Left renal pelvis (tissue), 4 donors: ENCODE measurements at regions not wholly inside any gene's neighbourhood (a gene's known extent, or its start where the extent isn't known, plus 50 kb on each side); places are given as distances from the start of the nearest gene placed in this dataset.
"Not testable (repeated sequence)": the region's sequence is repeated elsewhere in the genome, so short reads cannot be mapped to it uniquely, and the experiment has no call there.

ENCODE experiments used
- DNase-seq, 4 donors: peaks; one replicate each; pipeline ENCODE4 v3.0.0-alpha.2; 2013; ENCODE audit warnings: low read depth in 4 of 4, low spot score in 3 of 4

DNA sequence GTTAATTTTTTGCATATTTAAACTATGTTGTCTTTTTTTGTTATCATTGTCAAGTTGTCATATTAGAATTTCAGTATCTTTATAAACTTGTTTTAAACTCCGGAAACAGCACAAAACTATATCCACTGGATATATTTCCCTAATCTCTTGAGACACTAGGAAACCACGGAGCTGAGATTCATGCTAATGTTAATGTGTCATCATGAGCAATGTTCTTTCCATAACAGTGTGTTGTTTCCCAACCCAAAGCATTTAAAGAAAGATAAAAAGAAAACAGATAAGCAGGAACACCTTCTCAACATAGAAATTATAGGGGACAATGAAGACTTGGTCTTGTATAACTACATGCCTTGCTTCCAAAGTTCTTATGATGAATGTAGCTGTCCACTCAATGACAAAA, 626.2 kb upstream of the TMPRSS15 start:
- no peak for DNase-seq

DNA sequence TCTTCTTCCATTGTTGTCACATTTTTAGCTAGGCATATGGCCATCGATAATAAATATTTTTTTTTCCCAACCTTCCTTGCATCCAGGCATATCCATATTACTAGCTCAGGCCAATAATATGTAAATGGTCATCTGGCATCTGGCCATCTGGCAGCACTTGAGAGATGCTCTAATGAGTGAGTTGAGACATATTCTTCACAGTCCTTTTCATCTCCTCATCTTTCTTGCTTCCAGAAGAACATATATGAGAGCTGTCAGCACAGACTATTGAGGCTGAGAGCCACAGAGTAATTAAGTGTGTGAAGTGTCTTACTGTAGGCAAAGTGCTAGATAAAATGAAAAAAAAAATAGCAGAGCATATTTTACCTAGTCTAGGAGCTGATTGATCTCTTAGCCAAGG, 628.4 kb upstream of the TMPRSS15 start:
- DNase-seq = no peak

DNA sequence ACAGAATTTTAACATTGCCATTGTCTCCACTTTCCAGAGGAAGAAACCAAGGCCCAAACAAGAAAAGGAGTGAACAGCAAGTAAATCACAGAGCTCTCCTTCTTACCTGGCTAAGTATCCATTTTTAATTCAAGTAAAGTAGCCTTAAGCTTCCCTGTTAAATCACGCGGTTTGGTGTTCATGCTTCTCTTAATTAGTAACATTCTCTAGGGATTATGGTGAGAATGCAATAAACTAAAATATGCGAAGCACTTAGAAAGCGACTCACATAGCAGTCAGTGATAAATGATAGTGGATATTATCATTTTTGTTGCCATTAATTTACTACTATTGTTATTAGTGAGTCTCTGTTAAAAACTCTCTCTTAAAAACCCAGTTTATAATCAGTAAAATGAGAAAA, 630.5 kb upstream of the TMPRSS15 start:
- no peak for DNase-seq

DNA sequence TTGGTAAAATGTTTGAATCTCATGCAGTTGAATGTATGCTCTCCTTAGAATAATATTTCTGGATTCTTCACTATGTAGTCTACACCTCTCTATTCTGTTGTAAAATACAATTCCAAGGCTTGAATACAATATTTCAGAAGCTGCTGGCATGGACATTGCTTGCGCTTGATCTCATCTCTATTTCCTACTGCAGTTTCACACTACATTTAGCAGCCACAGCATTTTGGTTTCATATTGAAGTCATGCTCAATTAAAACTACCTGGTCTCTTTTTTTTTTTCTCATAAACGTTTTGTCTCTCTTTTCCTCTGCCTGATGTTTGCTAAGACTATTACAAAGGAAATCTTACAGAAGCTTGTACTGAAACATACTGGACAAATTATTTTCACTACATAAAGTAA, 631.0 kb upstream of the TMPRSS15 start:
- no peak for DNase-seq

DNA sequence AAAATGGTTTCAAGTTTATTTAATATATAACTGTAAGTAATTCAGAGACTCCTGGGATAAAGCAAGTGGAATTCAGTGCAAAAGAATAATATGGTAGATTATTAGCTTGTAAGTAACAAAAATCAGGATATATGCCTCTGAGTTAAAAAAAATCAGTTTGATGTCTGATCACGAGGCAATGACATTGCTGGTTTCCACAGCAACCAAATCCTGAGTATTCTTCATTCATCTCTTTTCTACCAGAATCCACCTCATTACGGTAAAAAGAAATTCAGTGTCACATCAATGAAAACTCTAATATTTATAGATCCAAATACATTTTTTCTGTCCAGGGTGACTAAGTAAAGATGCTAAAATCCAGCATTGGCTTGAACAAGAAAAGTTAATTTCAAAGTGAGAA, 642.3 kb upstream of the TMPRSS15 start:
- DNase-seq = no peak

DNA sequence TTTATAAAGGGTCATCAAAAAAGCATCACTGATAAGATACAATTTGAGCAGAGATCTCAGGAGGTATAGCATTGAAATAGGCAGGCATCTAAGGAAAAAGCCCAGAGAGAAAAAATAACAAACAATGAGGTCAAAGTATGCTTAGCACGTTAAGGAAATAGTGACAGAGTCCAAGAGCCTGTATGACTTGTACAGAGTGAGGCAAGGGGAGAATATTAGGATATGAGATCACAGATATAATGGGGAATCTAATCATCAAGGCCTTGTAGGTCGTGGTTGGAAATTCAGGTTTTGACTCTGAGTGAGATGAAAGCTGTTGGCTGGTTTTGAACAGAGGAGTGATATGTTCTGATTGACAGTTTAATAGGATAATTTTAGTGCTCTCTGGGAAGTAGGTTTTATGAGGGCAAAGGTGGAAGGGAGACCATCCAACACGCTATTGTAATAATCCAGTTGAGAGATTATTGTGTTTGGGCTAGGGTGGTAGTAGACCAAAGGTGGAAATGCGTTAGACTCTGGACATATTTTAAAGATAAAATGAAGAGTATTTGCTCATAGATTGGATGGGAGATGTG, 644.6 kb upstream of the TMPRSS15 start:
- DNase-seq = no peak

DNA sequence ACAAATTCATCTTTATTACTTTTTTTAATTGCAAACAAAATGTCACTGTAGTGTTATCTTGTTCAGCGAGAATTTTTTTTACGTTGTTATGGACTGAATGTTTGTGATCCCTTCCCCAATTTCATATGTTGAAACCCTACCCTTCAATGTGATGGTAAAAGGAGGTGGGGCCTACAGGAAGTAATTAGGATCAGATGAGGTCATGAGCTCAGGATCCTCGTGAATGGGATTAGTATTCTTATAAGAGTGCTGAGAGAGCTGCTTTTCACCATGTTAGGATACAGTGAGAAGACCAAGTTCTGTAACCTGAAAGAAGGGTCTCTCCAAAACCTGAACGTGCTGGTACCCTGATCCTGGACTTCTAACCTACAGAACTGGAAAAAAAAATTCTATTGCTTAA, 646.0 kb upstream of the TMPRSS15 start:
- DNase-seq = no peak

DNA sequence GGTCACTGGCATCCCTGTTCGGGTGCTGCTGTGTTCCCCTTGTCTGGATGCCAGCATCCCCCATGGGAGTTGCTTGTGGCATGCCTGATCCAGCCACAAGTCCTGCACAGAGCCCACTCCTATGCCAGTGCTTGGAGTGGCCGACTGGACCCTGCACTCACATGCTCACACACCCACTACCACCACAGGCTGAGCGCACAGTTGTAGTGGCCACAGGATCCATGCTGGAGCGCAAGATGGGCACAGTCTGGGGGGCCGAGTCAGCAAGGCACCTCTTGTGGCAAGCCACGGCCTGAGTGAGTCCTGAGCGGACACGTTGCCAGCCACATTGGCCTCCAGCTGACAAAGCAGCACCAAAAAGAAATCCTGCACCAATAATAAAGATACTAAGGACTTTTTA, 661.6 kb upstream of the TMPRSS15 start:
- DNase-seq = no peak

DNA sequence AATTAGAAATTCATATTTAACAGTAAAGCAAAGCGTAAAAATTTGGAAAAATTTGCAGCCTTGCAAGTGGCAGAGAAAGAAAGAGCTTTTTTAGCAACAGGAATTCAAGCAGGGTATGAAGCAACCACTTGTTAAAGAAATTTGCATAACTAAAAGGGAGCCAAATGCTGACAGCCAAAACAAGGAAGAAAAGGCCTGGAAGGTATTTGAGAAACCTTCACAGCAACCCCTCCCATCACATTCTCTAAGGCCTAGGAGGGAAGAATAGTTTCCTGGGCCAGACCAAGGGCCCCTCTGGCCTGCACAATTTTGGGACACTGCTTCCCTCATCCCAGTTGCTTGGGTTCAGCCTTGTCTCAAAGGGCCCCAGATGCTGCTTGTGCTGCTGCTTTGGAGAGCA, 672.4 kb upstream of the TMPRSS15 start:
- no peak for DNase-seq

DNA sequence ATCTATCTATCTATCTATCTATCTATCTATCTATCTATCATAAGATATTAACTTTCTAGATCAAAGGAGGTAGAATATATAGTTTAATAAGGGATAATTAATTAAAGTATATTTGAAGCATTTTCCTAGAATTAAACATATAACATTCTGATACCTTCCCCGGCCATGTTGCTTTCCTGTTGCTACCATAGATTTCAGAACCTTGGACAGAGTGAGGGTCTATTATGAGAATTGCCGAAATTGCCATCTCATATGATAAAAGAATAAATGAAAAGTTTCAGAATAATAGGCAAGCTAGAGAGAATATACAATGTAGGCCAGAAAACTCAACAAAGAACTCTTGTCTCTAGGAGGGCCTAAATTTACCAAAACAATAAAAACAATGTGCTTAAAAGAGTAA, 706.1 kb upstream of the TMPRSS15 start:
- no peak for DNase-seq

DNA sequence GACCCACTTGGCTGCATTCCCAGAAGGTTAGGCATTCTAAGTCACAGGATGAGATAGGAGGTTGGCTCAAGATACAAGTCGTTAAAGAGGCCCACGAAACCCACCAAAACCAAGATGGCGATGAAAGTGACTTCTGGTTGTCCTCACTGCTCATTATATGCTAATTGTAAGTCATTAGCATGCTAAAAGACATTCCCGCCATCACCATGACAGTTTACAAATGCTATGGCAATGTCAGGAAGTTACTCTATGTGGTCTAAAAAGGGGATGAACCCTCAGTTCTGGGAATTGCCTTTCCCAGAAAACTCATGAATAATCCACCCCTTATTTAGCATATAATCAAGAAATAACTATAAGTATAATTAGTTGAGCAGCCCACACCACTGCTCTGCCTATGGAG, 715.7 kb upstream of the TMPRSS15 start:
- DNase-seq = not testable (repeated sequence)

DNA sequence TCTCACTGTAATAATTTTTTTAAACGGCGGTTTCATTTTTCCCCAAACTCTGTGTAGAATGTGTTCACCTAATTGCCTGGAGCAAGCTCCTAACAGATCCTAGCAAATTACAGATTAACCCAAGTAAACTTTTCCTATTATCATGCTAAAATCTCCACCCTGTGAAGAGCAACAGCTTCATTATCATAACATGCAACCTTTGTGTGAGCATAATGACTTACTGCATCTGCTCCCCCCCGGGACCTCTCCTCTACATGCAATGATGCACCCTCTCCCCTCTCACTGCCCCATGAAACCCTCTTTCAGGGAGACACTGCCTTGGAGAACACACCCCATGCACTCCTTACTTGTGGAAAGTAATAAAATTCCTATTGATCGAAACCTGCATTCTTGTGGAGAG, 717.0 kb upstream of the TMPRSS15 start:
- no peak for DNase-seq

DNA sequence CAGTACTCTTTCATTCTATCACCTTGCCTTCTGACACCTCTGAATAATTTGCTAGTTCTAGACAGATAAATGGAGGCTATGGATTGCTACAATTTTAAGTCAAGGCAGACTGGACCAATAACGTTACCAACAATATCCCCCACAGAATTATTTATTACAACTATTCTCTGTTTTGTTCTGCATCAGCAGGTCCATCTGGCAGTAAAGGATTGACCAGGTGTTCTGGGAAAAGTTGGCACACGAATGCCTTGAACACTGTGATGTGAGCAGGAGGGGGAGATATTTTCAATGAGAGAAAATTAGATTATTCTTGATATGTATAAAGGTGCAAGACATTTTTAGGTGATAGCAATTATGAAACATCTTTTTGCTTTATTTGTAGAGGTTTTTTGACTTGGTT, 718.8 kb upstream of the TMPRSS15 start:
- DNase-seq = no peak

DNA sequence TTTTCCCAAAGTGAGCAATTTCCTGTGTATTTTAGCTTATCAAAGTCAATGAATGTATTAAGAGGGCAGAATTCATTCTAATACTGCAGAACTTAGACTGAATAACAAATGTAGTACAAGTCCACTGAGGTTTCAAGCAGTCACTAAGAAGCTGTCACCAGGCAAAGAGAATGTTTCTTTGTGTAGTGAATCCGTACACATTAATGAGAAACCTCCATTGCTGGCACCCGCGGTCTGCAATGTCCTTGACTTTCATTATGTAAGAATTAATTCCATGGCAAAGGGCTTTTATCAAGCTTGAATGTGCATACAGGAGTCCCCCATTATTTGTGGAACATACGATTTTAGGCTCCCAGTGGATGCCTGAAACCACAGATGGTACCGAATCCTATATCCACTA, 719.5 kb upstream of the TMPRSS15 start:
- DNase-seq = no peak

DNA sequence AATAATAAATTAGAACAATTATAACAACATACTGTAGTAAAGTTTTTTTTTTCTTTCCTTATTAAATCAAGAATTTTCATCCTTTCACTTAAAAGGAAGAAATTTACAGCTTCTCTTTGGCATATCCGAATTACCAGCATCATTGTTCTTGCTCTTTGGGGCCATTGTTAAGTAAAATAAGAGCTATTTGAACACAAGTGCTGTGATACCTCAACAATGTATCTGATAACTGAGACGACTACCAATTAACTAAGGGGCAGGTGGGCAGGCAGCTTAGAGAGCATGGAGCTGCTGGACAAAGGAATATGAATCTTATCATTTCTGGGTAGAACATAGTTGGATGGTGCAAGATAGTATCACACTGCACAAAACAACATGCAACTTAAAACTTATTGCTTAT, 719.9 kb upstream of the TMPRSS15 start:
- DNase-seq = no peak

DNA sequence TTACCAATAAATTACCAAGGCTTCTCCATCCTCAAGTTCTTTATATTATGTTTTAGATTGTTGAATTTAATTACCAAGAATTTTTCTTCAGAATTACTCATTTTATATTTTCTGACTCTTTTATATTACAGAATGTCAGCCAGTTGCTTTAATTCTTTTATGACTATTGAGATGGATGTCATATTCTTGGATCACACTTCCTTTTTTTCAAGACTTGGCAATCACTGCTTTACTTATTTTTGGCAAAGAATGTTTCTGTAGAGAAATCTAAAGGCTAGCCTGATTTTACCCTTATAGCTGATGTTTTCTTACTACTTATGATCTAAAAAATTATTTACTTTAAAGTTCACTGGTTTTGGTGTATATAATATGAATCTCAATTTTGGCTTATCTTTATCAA, 721.1 kb upstream of the TMPRSS15 start:
- DNase-seq = no peak

DNA sequence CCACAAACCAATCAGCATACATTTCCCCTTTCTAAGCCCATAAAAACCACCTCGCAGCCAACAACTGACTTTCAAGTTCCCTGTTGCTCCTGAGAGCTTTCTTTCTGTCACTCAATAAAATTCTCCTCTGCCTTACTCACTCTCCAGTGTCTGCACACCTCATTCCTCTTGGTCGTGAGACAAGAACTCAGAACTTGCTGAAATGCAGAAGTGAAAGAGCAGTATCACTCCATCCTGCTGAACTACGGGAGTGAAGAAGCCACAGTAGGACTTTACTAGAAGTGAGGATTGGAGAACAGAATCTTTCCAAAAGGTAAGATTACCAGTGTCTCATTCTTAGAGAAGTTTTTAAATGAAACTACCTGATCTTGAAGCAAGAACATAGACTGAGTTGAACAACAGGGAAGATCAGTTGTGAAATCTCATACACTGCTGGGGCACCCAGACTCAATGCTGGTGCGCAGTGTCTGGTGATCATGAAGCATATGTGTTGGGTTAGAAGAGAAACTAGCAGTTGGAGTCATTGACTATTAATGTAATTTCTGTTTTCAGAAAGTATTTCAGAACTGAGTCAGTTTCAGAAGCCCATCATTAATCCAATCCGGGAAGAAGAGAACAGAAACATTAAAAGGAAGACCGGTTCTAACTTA, 726.9 kb upstream of the TMPRSS15 start:
- no peak for DNase-seq

DNA sequence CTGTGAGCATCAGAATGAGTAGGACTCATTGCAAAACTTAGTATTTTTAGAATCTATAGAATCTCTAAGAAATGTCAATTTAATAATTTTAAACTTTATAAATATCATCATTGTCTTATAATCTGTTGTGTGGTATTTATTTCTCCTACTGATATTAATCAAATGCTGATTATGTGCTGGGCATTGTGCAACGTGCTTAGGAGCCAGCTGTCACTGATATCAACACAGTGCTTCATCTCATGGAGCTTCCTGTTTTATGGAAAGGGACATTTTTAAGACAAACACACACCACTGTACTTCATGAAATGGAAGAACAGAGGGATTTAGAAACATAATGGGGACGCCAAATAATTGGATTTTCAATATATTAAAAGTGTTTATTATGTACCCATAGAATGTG, 737.9 kb upstream of the TMPRSS15 start:
- no peak for DNase-seq

DNA sequence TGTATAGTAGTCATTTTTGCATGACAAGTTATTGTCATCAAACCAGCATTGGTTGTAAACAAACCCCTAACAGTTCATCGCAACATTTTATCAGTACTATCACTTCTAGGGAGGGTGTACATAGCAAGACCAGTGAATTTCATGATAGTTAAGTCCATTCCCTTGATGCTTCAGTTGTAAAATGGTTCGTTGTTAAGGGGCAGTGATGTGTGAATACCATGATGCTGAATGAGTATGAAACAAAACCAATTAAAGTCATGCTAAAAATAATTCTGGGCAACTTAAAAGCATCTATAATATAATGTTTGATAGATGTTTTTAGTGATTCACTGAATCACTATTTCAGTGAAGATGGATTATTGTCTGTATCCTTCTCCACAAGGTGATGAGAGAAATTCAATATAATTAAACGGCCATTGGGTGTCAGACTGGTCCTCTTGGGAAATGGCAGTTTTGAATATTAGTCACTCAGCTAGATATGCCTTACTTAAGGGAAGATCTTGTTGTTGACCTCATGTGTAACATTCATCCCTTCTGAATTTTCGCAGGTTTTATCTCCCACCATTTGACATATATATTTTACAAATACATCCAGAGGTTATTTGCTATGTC, 742.2 kb upstream of the TMPRSS15 start:
- no peak for DNase-seq

DNA sequence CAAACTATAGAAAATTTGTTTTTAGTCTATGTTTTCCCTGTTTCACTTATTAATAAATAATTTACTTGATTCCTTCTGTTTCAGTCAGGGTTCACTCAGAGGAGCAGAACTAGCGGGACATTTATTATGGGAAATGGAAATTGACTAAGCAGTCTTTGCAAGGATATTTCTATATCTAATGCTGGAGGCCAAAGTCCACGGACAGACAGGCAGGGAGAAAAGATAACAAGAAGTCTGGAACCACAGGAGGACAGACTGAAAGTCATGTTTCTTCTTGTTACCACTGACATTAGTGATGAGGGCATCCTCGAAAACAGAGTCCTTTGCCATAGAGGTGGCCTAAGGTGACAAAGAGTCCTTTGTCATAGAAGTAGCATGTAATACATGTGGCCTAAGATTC, 744.5 kb upstream of the TMPRSS15 start:
- DNase-seq = no peak

DNA sequence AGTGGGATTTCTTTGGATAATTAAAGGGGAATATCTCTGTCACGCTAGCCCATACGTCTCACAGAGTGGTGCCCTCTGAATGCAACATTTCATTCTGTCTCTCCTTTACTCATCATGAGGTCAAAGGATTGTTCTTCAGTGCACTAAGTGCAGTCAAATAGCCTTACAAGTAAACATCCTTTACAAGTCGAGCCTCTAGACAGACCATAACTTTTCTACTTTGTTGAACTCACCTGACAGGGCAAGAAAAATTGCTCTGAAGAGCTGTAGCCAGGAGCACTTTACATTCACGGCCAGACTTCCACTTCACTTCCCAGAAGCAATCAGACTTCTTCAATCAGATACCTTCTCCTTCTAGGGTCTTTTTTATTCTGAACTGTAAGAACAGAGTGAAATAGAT, 768.0 kb upstream of the TMPRSS15 start:
- DNase-seq = no peak

DNA sequence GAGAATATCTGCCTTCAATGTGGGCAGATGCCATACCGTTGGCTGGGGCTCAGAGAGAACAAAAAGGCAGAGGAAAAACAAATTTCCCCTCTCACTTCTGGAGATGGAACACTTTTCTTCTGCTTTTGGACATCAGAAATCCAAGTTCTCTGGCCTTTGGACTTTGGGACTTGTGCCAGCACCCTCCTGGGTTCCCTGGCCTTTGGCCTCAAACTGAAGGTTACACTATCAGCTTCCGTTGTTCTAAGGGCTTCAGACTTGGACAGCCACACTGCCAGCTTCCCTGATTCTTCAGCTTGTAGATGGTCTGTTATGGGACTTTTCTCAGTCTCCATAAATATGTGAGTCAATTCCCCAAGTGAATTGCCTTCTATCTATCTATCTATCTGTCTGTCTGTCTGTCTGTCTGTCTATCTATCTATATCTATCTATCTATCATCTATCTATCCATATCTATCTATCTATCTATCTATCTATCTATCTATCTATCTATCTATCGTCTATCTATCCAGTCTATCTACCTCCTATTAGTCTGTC, 778.1 kb upstream of the TMPRSS15 start:
- DNase-seq = no peak
